HG02678 (cell line): ENCODE measurements at regions not wholly inside any gene's neighbourhood (a gene's known extent, or its start where the extent isn't known, plus 50 kb on each side); places are given as distances from the start of the nearest gene placed in this dataset.

Experiments used
- ATAC-seq: cut with Tn5 transposase; IDR thresholded peaks from one replicate; pipeline ENCODE4 v1.9.1; 2021; ENCODE audit warnings: mild to moderate bottlenecking, moderate library complexity; ENCODE audit not compliant: unreplicated experiment

GRCh38 chr16:82419332-82419731 is 207.4 kb upstream of the CDH13 start:
- no peak for ATAC-seq

- ATAC-seq: no peak
Measured at GRCh38 chr16:82414476-82414875, 212.3 kb upstream of the CDH13 start.

GRCh38 chr16:82412770-82413169 is 214.0 kb upstream of the CDH13 start:
- ATAC-seq: no peak

- no peak for ATAC-seq
Measured at GRCh38 chr16:82405736-82406135, 221.0 kb upstream of the CDH13 start.

GRCh38 chr16:82404586-82405315 is 222.0 kb upstream of the CDH13 start:
- no peak for ATAC-seq

- ATAC-seq: no peak
Measured at GRCh38 chr16:82402665-82403218, 224.0 kb upstream of the CDH13 start.

- ATAC-seq: no peak
Measured at GRCh38 chr16:82400046-82400445, 226.7 kb upstream of the CDH13 start.

- no peak for ATAC-seq
Measured at GRCh38 chr16:82396509-82396908, 226.5 kb upstream of the MPHOSPH6 start.

- no peak for ATAC-seq
Measured at GRCh38 chr16:82395212-82395611, 225.2 kb upstream of the MPHOSPH6 start.

GRCh38 chr16:82391690-82392089 is 221.7 kb upstream of the MPHOSPH6 start:
- ATAC-seq: no peak

GRCh38 chr16:82389956-82390650 is 220.1 kb upstream of the MPHOSPH6 start:
- no peak for ATAC-seq

GRCh38 chr16:82386761-82387160 is 216.7 kb upstream of the MPHOSPH6 start:
- no peak for ATAC-seq

GRCh38 chr16:82384949-82385348 is 214.9 kb upstream of the MPHOSPH6 start:
- no peak for ATAC-seq

- no peak for ATAC-seq
Measured at GRCh38 chr16:82384017-82384416, 214.0 kb upstream of the MPHOSPH6 start.

GRCh38 chr16:82382521-82382920 is 212.5 kb upstream of the MPHOSPH6 start:
- ATAC-seq: no peak

GRCh38 chr16:82379551-82379950 is 209.5 kb upstream of the MPHOSPH6 start:
- no peak for ATAC-seq

GRCh38 chr16:82373976-82374375 is 204.0 kb upstream of the MPHOSPH6 start:
- no peak for ATAC-seq

- no peak for ATAC-seq
Measured at GRCh38 chr16:82370282-82370681, 200.3 kb upstream of the MPHOSPH6 start.

GRCh38 chr16:82368041-82368440 is 198.0 kb upstream of the MPHOSPH6 start:
- no peak for ATAC-seq

GRCh38 chr16:82366462-82366861 is 196.4 kb upstream of the MPHOSPH6 start:
- no peak for ATAC-seq

GRCh38 chr16:82364690-82365089 is 194.7 kb upstream of the MPHOSPH6 start:
- no peak for ATAC-seq
